HEK293 (cell line): ENCODE measurements at regions not wholly inside any gene's neighbourhood (a gene's known extent, or its start where the extent isn't known, plus 50 kb on each side); places are given as distances from the start of the nearest gene placed in this dataset.
"Not testable (repeated sequence)": the region's sequence is repeated elsewhere in the genome, so short reads cannot be mapped to it uniquely, and the experiment has no call there.

Experiments used
- CTCF ChIA-PET: fragments of 350-600 bp; formaldehyde crosslinking; extraction: SDS; loops from one replicate; lab custom pipeline; 2021; ENCODE audit warnings: antibody characterized with exemption; lab: Yijun Ruan, JAX
- POLR2A ChIA-PET: fragments of 300-600 bp; formaldehyde crosslinking; extraction: SDS; loops from one replicate; lab custom pipeline; 2020; ENCODE audit warnings: antibody characterized with exemption, inconsistent platforms; lab: Yijun Ruan, JAX
- H3K27ac ChIP-seq: fragments of 200-500 bp; sonication (Bioruptor generic); 2 replicates; pipeline ENCODE4 v1.5.1; 2014; ENCODE audit warnings: low read depth, low read length, control low read depth, inconsistent platforms; ENCODE audit errors: extremely low read depth
- H3K36me3 ChIP-seq, 2 experiments: fragments of 200-500 bp in 1 of 2; sonication (Bioruptor generic) in 1 of 2; 1 replicate in 1 of 2; 2 replicates in 1 of 2; pipeline ENCODE4 v1.5.1; 2014 to 2017; ENCODE audit warnings: inconsistent platforms in 2 of 2, low read length in 2 of 2; ENCODE audit not compliant: control insufficient read depth in 2 of 2, insufficient read depth in 1 of 2
- H3K4me1 ChIP-seq: fragments of 200-500 bp; sonication (Bioruptor generic); 2 replicates; pipeline ENCODE4 v1.5.1; 2014; ENCODE audit warnings: mild to moderate bottlenecking, low read length, inconsistent platforms; ENCODE audit not compliant: control insufficient read depth, insufficient read depth
- H3K4me3 ChIP-seq: 2 replicates; pipeline ENCODE4 v1.5.1; 2011; ENCODE audit warnings: low read depth, mild to moderate bottlenecking, control low read depth, low read length, moderate library complexity
- H3K9me3 ChIP-seq: fragments of 200-500 bp; sonication (Bioruptor generic); 2 replicates; pipeline ENCODE4 v1.5.1; 2014; ENCODE audit warnings: low read depth, low read length, inconsistent platforms; ENCODE audit not compliant: control insufficient read depth, insufficient read depth
- BCL11A ChIP-seq: fragments of 450-650 bp; formaldehyde crosslinking; IDR thresholded peaks from 2 replicates; pipeline ENCODE4 v1.5.1; 2016; ENCODE audit warnings: low read depth, missing biosample characterization, missing genetic modification characterization
- FEZF1 ChIP-seq: fragments of 450-650 bp; formaldehyde crosslinking; IDR thresholded peaks from 2 replicates; pipeline ENCODE4 v1.5.1; 2016; ENCODE audit warnings: missing biosample characterization, missing genetic modification characterization
- GLIS1 ChIP-seq: fragments of 450-650 bp; formaldehyde crosslinking; IDR thresholded peaks from 2 replicates; pipeline ENCODE4 v1.5.1; 2016; ENCODE audit warnings: missing biosample characterization, missing genetic modification characterization
- IKZF3 ChIP-seq: fragments of 450-650 bp; IDR thresholded peaks from 2 replicates; pipeline ENCODE4 v1.5.0; 2018; ENCODE audit warnings: missing biosample characterization, mild to moderate bottlenecking, missing genetic modification characterization, moderate library complexity
- OVOL3 ChIP-seq: fragments of 450-650 bp; formaldehyde crosslinking; IDR thresholded peaks from 2 replicates; pipeline ENCODE4 v1.5.1; 2016; ENCODE audit warnings: missing biosample characterization, missing genetic modification characterization
- RBAK ChIP-seq: fragments of 450-650 bp; formaldehyde crosslinking; IDR thresholded peaks from 2 replicates; pipeline ENCODE4 v1.5.1; 2016; ENCODE audit warnings: missing biosample characterization, missing genetic modification characterization
- ZBTB17 ChIP-seq: fragments of 450-650 bp; formaldehyde crosslinking; IDR thresholded peaks from 2 replicates; pipeline ENCODE4 v1.5.1; 2016; ENCODE audit warnings: missing biosample characterization, missing genetic modification characterization
- ZBTB20 ChIP-seq: fragments of 450-650 bp; formaldehyde crosslinking; IDR thresholded peaks from 2 replicates; pipeline ENCODE4 v1.5.1; 2016; ENCODE audit warnings: missing biosample characterization, missing genetic modification characterization
- ZNF112 ChIP-seq: fragments of 450-650 bp; formaldehyde crosslinking; IDR thresholded peaks from 2 replicates; pipeline ENCODE4 v1.5.0; 2017; ENCODE audit warnings: missing biosample characterization, missing genetic modification characterization
- ZNF132 ChIP-seq: fragments of 450-650 bp; formaldehyde crosslinking; IDR thresholded peaks from 2 replicates; pipeline ENCODE4 v1.5.1; 2017; ENCODE audit warnings: missing biosample characterization, missing genetic modification characterization, borderline replicate concordance
- ZNF157 ChIP-seq: fragments of 450-650 bp; formaldehyde crosslinking; IDR thresholded peaks from 2 replicates; pipeline ENCODE4 v1.5.1; 2016; ENCODE audit warnings: missing biosample characterization, missing genetic modification characterization
- ZNF302 ChIP-seq: fragments of 450-650 bp; formaldehyde crosslinking; IDR thresholded peaks from 2 replicates; pipeline ENCODE4 v1.5.1; 2016; ENCODE audit warnings: missing biosample characterization, missing genetic modification characterization, low read depth
- ZNF366 ChIP-seq: fragments of 450-650 bp; formaldehyde crosslinking; conservative IDR thresholded peaks from 2 replicates; pipeline ENCODE4 v1.5.1; 2016; ENCODE audit warnings: missing biosample characterization, missing genetic modification characterization
- ZNF843 ChIP-seq: fragments of 450-650 bp; formaldehyde crosslinking; IDR thresholded peaks from 2 replicates; pipeline ENCODE4 v1.5.1; 2016; ENCODE audit warnings: missing biosample characterization, missing genetic modification characterization
- ZSCAN16 ChIP-seq: fragments of 450-650 bp; formaldehyde crosslinking; IDR thresholded peaks from 2 replicates; pipeline ENCODE4 v1.5.1; 2016; ENCODE audit warnings: missing biosample characterization, missing genetic modification characterization
- TF ChIP-seq, protein P1 (sequence below): fragments of 450-650 bp; formaldehyde crosslinking; IDR thresholded peaks from 2 replicates; pipeline ENCODE4 v1.5.1; 2016; ENCODE audit warnings: missing biosample characterization, missing genetic modification characterization
- TF ChIP-seq, protein P2 (sequence below): fragments of 450-650 bp; formaldehyde crosslinking; IDR thresholded peaks from 2 replicates; pipeline ENCODE4 v1.5.1; 2016; ENCODE audit warnings: missing biosample characterization, missing genetic modification characterization
- TF ChIP-seq, protein P3 (sequence below): fragments of 450-650 bp; formaldehyde crosslinking; IDR thresholded peaks from 2 replicates; pipeline ENCODE4 v1.5.1; 2017; ENCODE audit warnings: missing biosample characterization, missing genetic modification characterization
- TF ChIP-seq, protein P4 (sequence below): fragments of 450-650 bp; formaldehyde crosslinking; IDR thresholded peaks from 2 replicates; pipeline ENCODE4 v1.5.1; 2016; ENCODE audit warnings: missing biosample characterization, missing genetic modification characterization
- TF ChIP-seq, protein P5 (sequence below): fragments of 450-650 bp; formaldehyde crosslinking; IDR thresholded peaks from 2 replicates; pipeline ENCODE4 v1.5.1; 2017; ENCODE audit warnings: missing biosample characterization, missing genetic modification characterization
- TF ChIP-seq, protein P6 (sequence below): fragments of 450-650 bp; formaldehyde crosslinking; IDR thresholded peaks from 2 replicates; pipeline ENCODE4 v1.5.1; 2016; ENCODE audit warnings: missing biosample characterization, missing genetic modification characterization
- TF ChIP-seq, protein P7 (sequence below): fragments of 450-650 bp; formaldehyde crosslinking; IDR thresholded peaks from 2 replicates; pipeline ENCODE4 v1.5.1; 2016; ENCODE audit warnings: missing biosample characterization, missing genetic modification characterization, borderline replicate concordance

DNA sequence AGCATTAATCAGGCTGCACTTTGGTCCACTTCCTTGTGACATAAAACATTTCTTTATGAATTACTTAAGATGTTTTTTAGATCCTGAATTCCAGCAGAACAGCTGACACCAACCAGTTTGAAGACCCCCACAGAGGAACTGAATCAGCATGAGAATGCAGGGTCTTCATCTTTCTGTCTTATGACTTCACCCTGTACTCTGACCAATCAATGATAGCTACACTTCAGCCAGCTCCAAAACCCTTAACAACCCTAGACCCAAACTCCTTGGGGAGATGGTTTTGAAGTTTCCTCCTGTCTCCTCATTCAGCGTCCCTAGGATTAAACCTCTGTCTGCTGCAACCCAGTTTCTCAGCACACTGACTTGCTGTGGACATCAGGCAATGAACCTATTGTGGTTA is 175.0 kb downstream of the CTH start (continued):
- TF ChIP-seq, protein P1, sequence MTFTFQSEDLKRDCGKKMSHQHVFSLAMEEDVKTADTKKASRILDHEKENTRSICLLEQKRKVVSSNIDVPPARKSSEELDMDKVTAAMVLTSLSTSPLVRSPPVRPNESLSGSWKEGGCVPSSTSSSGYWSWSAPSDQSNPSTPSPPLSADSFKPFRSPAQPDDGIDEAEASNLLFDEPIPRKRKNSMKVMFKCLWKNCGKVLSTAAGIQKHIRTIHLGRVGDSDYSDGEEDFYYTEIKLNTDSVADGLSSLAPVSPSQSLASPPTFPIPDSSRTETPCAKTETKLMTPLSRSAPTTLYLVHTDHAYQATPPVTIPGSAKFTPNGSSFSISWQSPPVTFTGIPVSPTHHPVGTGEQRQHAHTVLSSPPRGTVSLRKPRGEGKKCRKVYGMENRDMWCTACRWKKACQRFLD (tag by site-specific recombination) = no peak
- TF ChIP-seq IKZF3 = no peak

DNA sequence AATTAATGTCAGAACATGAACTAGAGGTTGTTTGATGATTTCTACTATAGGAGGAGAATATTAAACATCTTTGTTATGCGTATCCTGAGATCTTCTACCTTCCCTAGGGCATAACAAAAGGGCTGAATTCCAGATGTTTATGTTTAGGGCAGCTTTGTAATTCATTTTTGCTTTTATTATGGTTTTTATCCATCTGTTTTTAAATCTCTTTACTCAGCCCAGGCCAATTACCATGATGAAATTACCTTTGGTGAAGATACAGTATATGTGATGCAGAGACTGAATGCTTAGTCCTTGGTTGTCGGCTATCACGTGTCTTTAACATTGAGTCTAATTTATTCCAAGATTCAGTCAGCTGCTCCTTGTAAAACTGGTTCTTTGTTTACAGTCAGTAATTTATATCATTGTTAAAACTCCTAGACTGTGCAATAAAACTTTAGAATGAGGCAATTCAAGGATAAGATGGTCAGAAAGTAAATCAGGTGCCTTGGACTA is 176.9 kb downstream of the CTH start:
- H3K27ac ChIP-seq = no peak overlapping the region
- CTCF ChIA-PET = no interaction called here

DNA sequence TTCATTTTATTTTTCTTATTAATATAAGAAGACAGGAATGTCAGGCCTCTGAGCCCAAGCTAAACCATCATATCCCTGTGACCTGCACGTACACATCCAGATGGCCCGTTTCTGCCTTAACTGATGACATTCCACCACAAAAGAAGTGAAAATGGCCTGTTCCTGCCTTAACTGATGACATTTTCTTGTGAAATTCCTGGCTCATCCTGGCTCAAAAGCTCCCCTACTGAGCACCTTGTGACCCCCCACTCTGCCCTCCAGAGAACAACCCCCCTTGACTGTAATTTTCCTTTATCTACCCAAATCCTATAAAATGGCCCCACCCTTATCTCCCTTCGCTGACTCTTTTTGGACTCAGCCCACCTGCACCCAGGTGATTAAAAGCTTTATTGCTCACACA is 182.5 kb downstream of the CTH start:
- H3K27ac ChIP-seq, H3K9me3 ChIP-seq, H3K36me3 ChIP-seq, H3K4me3 ChIP-seq, H3K4me1 ChIP-seq, POLR2A ChIA-PET, CTCF ChIA-PET: not testable (repeated sequence)

More for the DNA sequence above, 176.9 kb downstream of the CTH start:
- Histone ChIP-seq H3K9me3 (no peaks in the 10 kb centered on the region), H3K36me3 (no peaks in the 10 kb centered on the region), H3K4me1 (no peaks in the 10 kb centered on the region; the same call in 1 of the 2 replicates), H3K4me3 (no peak overlapping the region)
- POLR2A ChIA-PET = no interaction called here
- TF ChIP-seq ZNF132 (tag by site-specific recombination) (no peak), ZNF112 (no peak), ZNF157 (tag by site-specific recombination) (no peak), ZSCAN16 (tag by site-specific recombination) (no peak), BCL11A (tag by site-specific recombination) (peak; percentile 60; the same call in 1 of the 2 replicates), ZNF366 (tag by site-specific recombination) (0 out of 2 replicates have a peak, but pooled peaks have one; percentile 12), ZNF302 (tag by site-specific recombination) (no peak), FEZF1 (tag by site-specific recombination) (peak; percentile 61), GLIS1 (tag by site-specific recombination) (peak; percentile 49; the same call in 1 of the 2 replicates), ZBTB20 (tag by site-specific recombination) (peak; percentile 43; the same call in 1 of the 2 replicates), ZNF843 (tag by site-specific recombination) (peak; percentile 81), RBAK (tag by site-specific recombination) (no peak), OVOL3 (0 out of 2 replicates have a peak, but pooled peaks have one; percentile 32), ZBTB17 (peak; percentile 32; the same call in 1 of the 2 replicates)
- TF ChIP-seq, protein P2, sequence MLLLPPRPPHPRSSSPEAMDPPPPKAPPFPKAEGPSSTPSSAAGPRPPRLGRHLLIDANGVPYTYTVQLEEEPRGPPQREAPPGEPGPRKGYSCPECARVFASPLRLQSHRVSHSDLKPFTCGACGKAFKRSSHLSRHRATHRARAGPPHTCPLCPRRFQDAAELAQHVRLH (tag by site-specific recombination) = peak; percentile 59; the same call in 1 of the 2 replicates
- TF ChIP-seq, protein P3, sequence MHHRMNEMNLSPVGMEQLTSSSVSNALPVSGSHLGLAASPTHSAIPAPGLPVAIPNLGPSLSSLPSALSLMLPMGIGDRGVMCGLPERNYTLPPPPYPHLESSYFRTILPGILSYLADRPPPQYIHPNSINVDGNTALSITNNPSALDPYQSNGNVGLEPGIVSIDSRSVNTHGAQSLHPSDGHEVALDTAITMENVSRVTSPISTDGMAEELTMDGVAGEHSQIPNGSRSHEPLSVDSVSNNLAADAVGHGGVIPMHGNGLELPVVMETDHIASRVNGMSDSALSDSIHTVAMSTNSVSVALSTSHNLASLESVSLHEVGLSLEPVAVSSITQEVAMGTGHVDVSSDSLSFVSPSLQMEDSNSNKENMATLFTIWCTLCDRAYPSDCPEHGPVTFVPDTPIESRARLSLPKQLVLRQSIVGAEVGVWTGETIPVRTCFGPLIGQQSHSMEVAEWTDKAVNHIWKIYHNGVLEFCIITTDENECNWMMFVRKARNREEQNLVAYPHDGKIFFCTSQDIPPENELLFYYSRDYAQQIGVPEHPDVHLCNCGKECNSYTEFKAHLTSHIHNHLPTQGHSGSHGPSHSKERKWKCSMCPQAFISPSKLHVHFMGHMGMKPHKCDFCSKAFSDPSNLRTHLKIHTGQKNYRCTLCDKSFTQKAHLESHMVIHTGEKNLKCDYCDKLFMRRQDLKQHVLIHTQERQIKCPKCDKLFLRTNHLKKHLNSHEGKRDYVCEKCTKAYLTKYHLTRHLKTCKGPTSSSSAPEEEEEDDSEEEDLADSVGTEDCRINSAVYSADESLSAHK (tag by site-specific recombination) = peak; percentile 70
- TF ChIP-seq, protein P4, sequence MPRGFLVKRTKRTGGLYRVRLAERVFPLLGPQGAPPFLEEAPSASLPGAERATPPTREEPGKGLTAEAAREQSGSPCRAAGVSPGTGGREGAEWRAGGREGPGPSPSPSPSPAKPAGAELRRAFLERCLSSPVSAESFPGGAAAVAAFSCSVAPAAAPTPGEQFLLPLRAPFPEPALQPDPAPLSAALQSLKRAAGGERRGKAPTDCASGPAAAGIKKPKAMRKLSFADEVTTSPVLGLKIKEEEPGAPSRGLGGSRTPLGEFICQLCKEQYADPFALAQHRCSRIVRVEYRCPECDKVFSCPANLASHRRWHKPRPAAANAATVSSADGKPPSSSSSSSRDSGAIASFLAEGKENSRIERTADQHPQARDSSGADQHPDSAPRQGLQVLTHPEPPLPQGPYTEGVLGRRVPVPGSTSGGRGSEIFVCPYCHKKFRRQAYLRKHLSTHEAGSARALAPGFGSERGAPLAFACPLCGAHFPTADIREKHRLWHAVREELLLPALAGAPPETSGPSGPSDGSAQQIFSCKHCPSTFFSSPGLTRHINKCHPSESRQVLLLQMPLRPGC (tag by site-specific recombination) = no peak
- TF ChIP-seq, protein P5, sequence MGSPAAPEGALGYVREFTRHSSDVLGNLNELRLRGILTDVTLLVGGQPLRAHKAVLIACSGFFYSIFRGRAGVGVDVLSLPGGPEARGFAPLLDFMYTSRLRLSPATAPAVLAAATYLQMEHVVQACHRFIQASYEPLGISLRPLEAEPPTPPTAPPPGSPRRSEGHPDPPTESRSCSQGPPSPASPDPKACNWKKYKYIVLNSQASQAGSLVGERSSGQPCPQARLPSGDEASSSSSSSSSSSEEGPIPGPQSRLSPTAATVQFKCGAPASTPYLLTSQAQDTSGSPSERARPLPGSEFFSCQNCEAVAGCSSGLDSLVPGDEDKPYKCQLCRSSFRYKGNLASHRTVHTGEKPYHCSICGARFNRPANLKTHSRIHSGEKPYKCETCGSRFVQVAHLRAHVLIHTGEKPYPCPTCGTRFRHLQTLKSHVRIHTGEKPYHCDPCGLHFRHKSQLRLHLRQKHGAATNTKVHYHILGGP = peak; percentile 90
- TF ChIP-seq, protein P6, sequence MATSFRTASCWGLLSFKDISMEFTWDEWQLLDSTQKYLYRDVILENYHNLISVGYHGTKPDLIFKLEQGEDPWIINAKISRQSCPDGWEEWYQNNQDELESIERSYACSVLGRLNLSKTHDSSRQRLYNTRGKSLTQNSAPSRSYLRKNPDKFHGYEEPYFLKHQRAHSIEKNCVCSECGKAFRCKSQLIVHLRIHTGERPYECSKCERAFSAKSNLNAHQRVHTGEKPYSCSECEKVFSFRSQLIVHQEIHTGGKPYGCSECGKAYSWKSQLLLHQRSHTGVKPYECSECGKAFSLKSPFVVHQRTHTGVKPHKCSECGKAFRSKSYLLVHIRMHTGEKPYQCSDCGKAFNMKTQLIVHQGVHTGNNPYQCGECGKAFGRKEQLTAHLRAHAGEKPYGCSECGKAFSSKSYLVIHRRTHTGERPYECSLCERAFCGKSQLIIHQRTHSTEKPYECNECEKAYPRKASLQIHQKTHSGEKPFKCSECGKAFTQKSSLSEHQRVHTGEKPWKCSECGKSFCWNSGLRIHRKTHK = no peak
- TF ChIP-seq, protein P7, sequence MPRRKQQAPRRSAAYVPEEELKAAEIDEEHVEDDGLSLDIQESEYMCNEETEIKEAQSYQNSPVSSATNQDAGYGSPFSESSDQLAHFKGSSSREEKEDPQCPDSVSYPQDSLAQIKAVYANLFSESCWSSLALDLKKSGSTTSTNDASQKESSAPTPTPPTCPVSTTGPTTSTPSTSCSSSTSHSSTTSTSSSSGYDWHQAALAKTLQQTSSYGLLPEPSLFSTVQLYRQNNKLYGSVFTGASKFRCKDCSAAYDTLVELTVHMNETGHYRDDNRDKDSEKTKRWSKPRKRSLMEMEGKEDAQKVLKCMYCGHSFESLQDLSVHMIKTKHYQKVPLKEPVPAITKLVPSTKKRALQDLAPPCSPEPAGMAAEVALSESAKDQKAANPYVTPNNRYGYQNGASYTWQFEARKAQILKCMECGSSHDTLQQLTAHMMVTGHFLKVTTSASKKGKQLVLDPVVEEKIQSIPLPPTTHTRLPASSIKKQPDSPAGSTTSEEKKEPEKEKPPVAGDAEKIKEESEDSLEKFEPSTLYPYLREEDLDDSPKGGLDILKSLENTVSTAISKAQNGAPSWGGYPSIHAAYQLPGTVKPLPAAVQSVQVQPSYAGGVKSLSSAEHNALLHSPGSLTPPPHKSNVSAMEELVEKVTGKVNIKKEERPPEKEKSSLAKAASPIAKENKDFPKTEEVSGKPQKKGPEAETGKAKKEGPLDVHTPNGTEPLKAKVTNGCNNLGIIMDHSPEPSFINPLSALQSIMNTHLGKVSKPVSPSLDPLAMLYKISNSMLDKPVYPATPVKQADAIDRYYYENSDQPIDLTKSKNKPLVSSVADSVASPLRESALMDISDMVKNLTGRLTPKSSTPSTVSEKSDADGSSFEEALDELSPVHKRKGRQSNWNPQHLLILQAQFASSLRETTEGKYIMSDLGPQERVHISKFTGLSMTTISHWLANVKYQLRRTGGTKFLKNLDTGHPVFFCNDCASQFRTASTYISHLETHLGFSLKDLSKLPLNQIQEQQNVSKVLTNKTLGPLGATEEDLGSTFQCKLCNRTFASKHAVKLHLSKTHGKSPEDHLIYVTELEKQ (tag by site-specific recombination) = 0 out of 2 replicates have a peak, but pooled peaks have one; percentile 21
